ENCODE measurements at regions not wholly inside any gene's neighbourhood (a gene's known extent, or its start where the extent isn't known, plus 50 kb on each side); places are given as distances from the start of the nearest gene placed in this dataset.

- ATAC-seq: no peak
These were observed 1171.6 kb upstream of the CDH18 start for GRCh38 chr5:21159510-21160059.

GRCh38 chr5:21154526-21154925 lies 1166.5 kb upstream of the CDH18 start:
- DNase-seq (no peak), ATAC-seq (no peak)
- no peak overlapping the region for H3K27ac ChIP-seq
- no peaks in the 10 kb centered on the region for H3K9me3 ChIP-seq
- H3K4me3 ChIP-seq: no peak overlapping the region
- no peaks in the 10 kb centered on the region for H3K4me1 ChIP-seq
- H3K36me3 ChIP-seq: no peaks in the 10 kb centered on the region
- intact Hi-C loops (cut with DNase I; ENCODE audit: low total_unique reads) (no loop called here), in situ Hi-C loops (cut with MboI; ENCODE audit: low sequenced_read_pairs in 4 of 4) (no loop called here)
- H3K27me3 ChIP-seq: no peaks in the 10 kb centered on the region
- TF ChIP-seq, protein P1, sequence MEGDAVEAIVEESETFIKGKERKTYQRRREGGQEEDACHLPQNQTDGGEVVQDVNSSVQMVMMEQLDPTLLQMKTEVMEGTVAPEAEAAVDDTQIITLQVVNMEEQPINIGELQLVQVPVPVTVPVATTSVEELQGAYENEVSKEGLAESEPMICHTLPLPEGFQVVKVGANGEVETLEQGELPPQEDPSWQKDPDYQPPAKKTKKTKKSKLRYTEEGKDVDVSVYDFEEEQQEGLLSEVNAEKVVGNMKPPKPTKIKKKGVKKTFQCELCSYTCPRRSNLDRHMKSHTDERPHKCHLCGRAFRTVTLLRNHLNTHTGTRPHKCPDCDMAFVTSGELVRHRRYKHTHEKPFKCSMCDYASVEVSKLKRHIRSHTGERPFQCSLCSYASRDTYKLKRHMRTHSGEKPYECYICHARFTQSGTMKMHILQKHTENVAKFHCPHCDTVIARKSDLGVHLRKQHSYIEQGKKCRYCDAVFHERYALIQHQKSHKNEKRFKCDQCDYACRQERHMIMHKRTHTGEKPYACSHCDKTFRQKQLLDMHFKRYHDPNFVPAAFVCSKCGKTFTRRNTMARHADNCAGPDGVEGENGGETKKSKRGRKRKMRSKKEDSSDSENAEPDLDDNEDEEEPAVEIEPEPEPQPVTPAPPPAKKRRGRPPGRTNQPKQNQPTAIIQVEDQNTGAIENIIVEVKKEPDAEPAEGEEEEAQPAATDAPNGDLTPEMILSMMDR (IDR thresholded peaks at IDR 0.05 in 4 of 5, conservative IDR thresholded peaks at IDR 0.05 in 1 of 5): no peak

More at GRCh38 chr5:21159510-21160059, 1171.6 kb upstream of the CDH18 start:
- Histone ChIP-seq H3K27me3 (no peaks in the 10 kb centered on the region), H3K36me3 (no peaks in the 10 kb centered on the region), H3K4me3 (no peak overlapping the region), H3K9me3 (no peaks in the 10 kb centered on the region), H3K27ac (no peak overlapping the region), H3K4me1 (no peaks in the 10 kb centered on the region)
- in situ Hi-C loops (cut with MboI; ENCODE audit: low sequenced_read_pairs in 4 of 4) (no loop called here), intact Hi-C loops (cut with DNase I; ENCODE audit: low total_unique reads) (no loop called here)
- no peak for DNase-seq
- TF ChIP-seq POLR2A (IDR thresholded peaks at IDR 0.05): no peak
- TF ChIP-seq, protein P1 (IDR thresholded peaks at IDR 0.05 in 4 of 5, conservative IDR thresholded peaks at IDR 0.05 in 1 of 5): no peak

DNA sequence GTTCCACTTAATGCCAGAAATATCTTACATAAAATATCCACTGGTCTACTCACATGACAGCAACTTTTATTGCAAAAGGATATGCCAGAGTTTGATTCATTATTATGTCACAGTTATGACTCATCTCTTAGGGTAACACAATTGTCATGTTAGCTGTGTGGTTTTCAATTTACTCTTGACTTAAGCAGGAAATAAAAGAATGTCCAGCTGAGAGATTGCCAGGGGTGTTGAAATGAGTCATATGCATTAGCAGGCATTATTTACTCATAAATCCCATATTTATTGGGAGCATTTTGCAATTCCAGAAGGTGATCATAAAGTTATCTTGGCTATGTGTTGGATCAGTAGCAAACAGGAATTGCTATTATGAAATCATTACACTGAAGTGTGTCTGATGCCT lies 1164.6 kb upstream of the CDH18 start:
- intact Hi-C loops (cut with DNase I; ENCODE audit: low total_unique reads): no loop called here
- TF ChIP-seq, protein P1 (IDR thresholded peaks at IDR 0.05 in 4 of 5, conservative IDR thresholded peaks at IDR 0.05 in 1 of 5): no peak
- no peak for TF ChIP-seq POLR2A (IDR thresholded peaks at IDR 0.05)
- H3K27me3 ChIP-seq: no peaks in the 10 kb centered on the region
- no peak overlapping the region for H3K27ac ChIP-seq
- no peaks in the 10 kb centered on the region for H3K4me1 ChIP-seq
- ATAC-seq: no peak
- no peaks in the 10 kb centered on the region for H3K9me3 ChIP-seq
- in situ Hi-C loops (cut with MboI; ENCODE audit: low sequenced_read_pairs in 4 of 4): no loop called here
- no peak overlapping the region for H3K4me3 ChIP-seq
- DNase-seq: no peak
- H3K36me3 ChIP-seq: no peaks in the 10 kb centered on the region

- no peak overlapping the region for H3K4me3 ChIP-seq
- H3K9me3 ChIP-seq: no peaks in the 10 kb centered on the region
- H3K36me3 ChIP-seq: no peaks in the 10 kb centered on the region
- TF ChIP-seq, protein P1 (IDR thresholded peaks at IDR 0.05 in 4 of 5, conservative IDR thresholded peaks at IDR 0.05 in 1 of 5): no peak
- no peak for TF ChIP-seq POLR2A (IDR thresholded peaks at IDR 0.05)
- no peak for DNase-seq
- in situ Hi-C loops (cut with MboI; ENCODE audit: low sequenced_read_pairs in 4 of 4): no loop called here
- H3K27ac ChIP-seq: no peak overlapping the region
- no peaks in the 10 kb centered on the region for H3K4me1 ChIP-seq
- intact Hi-C loops (cut with DNase I; ENCODE audit: low total_unique reads): no loop called here
- H3K27me3 ChIP-seq: no peaks in the 10 kb centered on the region
- ATAC-seq: no peak
These were observed 1157.4 kb upstream of the CDH18 start for GRCh38 chr5:21145376-21145775.

- intact Hi-C loops (cut with DNase I; ENCODE audit: low total_unique reads) (no loop called here), in situ Hi-C loops (cut with MboI; ENCODE audit: low sequenced_read_pairs in 4 of 4) (no loop called here)
- H3K4me3 ChIP-seq: no peak overlapping the region
- H3K36me3 ChIP-seq: no peaks in the 10 kb centered on the region
- no peak for DNase-seq
- TF ChIP-seq, protein P1 (IDR thresholded peaks at IDR 0.05 in 4 of 5, conservative IDR thresholded peaks at IDR 0.05 in 1 of 5): no peak
- no peak for TF ChIP-seq POLR2A (IDR thresholded peaks at IDR 0.05)
- H3K9me3 ChIP-seq: no peaks in the 10 kb centered on the region
- no peaks in the 10 kb centered on the region for H3K4me1 ChIP-seq
- H3K27me3 ChIP-seq: no peaks in the 10 kb centered on the region
- no peak overlapping the region for H3K27ac ChIP-seq
- ATAC-seq: no peak
These were observed 1155.7 kb upstream of the CDH18 start for GRCh38 chr5:21143686-21144085.
